Non-pigmented ciliary epithelial cell (primary cell): ENCODE measurements at regions not wholly inside any gene's neighbourhood (a gene's known extent, or its start where the extent isn't known, plus 50 kb on each side); places are given as distances from the start of the nearest gene placed in this dataset.
A peak's percentile ranks its signal among the peaks of the same experiment; 100 is the strongest.

ENCODE experiments used
- DNase-seq: peaks from one replicate; pipeline ENCODE4 v3.0.0-alpha.2; 2010; ENCODE audit warnings: low read depth

DNA sequence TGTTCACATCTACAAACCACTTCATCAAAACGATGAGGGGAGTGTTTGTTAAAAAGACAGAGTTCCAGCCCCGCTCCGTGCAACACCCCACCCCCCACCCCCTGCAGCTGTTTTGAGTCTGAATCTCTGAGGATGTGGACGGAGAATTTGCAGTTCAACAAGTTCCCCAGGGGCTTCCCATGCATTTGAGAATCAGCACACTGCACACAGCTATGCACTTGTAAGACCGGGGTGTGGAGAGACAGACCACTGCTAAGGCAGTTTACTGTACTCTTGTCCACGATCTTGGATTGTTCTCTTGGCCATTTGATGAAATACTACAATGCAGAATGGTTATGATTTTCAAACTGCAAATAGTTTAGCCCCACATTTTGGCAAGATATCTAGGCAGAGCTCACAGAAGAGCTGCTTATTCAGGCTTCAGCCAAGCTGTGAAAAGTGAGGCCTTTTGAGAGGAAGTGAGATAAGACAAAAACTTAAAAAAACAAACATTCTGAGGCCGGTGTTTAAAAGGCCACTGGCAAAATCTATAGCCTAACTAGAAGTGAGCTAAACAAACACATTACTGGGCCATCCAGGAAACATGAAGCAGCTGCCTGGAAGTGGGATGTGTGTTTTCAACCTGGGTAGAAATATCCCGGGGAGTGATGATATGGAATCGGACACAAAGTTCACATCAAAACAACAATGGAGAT is 308.2 kb upstream of the ADAMTS9 start:
- no peak for DNase-seq

DNA sequence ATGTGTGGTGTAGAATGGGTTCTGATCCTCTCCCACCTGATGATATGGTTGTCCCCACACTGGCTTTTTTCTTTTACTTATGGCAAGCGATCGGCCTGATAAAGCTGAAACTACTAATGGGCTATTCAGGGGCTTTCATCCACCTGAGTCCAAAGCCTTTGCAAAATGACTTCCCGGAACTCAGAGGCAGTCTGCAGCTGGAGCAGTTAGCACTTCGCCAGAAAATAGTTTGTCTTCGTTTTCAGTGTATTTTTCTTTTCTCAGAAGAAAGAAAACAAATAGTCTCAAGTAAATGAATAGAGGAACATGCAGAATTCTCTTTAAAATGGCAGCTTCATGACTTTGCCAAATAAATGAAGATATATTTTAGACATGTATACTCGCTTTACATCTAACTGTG is 306.0 kb upstream of the ADAMTS9 start:
- no peak for DNase-seq

DNA sequence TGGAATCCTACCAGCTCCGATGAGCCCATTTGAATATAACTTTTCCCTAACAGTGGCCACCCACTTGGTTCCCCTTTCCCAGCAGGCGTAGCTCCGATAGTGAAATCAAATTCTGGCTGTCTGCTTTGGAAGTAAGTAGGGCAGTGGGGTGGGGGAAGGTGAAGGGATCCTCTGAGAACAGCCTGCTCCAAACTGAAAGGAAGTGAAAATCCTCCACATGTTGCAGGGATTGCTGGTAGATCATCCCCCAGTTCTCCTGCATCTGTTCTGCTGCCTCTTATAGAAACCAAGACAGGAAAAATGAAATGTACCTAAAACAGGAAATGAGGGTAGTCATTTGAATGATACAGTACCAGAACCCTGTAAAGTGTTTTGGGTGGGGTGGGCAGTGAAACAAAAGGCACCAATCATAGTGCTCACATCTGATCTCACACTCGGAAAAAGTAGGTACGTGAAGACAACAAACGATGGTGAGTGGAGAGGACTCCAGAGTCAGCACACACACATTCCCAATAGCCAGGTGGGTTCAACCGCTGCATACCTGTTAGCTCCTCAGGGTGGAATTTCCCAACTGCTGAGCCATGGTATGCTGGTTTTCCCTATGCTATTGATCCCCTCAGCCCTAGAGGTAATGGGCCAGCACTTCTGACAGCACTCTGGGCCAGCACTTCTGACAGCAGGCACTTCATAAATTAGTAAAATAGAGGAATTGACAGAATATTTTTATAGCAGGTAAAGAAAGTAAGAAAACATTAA is 304.9 kb upstream of the ADAMTS9 start:
- DNase-seq = no peak

DNA sequence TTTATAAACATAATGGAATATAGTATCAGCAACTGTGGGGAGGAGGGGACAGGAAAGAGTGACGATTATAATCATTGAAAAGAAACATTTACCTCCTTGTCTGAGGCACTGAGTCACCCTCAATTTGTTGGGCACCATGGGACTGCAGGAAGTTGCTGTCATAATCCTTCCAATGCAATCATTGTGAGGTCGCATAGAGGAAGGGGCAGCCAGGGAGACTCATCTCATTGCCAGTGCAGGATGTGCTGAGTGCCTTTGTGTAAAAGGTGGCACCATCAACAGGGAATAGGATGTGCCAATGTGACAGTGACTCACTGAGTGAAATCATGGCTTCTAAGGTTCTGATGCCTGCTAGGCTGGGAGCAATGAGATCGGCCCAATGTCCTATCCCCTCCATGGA is 300.4 kb upstream of the ADAMTS9 start:
- no peak for DNase-seq

DNA sequence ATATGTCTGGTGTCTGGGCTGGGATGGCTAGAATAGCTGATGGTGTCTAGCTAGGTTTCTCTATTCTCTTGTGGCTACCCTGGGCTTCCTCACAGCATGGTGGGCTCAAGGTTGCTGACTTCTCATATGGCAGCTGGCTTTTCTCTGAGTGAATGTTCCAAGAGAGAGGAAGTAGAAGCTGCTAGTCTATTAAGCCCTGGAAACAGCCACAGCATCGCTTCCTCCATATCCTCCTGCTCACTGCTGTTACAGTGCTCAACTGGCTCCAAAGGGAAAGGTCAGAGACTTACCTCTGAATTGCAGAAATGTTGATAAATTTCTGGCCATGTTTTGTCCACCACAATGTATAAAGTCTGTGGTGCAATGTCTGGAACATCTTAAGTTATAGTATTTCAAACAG is 299.9 kb upstream of the ADAMTS9 start:
- DNase-seq = no peak

DNA sequence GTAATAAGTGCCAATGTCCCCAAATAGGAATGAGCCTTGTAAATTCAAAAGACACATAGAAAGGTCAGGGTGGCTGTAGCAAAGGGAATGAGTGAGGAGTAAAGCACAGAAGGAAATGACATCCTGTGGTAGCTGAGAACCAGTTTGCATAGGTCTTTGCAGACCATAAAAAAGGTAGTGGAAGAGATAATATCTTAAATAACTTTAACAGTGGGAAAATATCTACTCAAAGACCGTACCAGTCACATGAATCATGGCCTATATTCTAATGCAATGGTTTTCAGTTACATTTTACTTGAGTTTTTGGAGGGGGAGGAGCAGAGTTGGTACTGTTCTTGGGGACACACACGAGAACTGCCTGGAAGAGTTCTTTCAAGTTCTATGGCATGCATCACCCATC is 297.3 kb upstream of the ADAMTS9 start:
- no peak for DNase-seq

DNA sequence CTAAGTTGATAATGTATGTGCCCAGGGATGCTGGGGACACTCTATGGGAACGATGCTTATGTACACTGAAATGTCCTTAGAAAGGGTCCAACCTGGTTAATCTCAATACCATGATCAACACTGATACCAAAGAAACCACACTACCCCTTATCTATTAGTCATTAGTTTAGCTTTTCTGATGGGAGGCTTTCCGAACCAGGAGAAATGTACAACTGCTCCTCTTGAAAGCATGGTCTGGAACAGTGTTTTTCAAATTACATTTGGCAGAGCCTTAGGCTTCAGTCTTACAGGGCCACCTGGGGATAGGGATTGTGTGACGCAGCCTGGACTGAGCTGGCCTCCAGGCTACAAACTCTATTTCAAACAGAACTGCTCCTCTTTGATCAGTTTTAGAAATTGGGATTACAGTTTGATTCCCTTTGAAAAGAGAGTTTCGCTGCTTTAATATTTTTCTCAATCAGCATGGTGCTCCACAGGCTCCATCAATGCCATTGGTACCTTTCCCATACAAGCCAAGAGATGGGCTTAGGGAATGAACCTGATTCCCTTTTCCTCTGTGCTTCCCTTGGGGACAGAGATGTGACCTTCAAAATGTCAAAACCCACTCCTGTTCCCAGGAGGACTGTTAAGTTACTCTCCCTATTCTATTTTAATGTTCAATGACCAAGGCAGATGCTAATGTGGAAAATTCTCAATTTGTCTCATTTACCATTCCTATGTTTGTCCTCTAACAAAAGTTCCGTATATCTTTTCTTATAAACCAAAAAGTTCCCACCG is 296.0 kb upstream of the ADAMTS9 start:
- DNase-seq = no peak

DNA sequence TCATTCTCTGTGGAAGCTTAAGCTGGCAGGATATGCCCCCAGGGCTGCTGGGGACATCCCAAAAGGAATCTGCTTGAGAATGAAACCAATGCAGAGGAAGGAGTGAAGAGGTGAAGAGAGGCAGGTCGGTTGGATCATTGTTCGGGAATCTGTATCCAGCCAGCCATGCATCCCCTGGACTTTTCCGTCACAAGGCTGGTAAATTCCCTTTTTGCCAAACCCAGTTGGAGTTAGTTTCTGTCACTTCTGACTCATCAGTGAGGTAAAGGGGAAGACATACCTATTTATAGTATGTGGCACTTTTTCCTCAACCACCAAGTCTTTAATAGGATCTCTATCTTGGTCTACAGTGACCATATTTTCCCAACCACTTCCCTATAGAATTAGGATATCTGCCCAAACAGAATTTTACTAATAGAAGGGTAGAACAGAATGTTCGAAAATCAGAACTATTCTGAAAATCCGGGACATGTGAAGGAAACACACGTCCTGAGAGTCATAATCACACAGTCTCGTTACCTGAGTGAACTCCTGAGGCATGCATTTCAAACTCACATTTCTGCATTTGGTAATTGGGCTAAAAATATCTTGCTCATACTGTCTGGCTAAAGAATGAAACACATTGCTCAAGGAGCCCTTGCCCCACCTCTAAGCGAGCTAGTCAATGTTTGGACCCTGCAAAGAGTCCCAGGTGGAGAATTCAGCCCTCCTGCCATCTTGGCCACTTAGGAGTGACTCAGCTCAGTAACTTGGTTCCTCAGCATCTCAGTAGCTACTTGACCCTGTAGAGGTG is 289.7 kb upstream of the ADAMTS9 start:
- DNase-seq = peak; percentile 54

DNA sequence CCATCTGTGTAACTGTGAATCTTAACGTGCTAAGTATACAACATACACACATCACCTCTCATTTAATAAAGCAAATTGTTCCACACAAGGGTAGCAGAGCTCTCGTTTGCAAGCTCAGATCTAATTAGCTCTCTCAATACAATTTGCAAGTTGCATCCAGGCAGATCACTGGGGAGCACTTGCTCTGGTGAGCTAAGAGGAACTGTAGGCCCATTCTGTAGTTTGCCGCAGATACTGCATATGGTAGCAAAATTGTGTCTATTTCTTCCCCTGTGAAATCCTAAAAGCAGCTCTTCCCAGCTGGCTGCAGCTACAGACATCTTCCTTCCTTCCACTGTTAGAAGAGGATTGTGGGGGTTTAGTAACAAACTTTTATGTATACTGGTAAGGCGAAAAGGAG is 288.7 kb upstream of the ADAMTS9 start:
- DNase-seq = no peak

DNA sequence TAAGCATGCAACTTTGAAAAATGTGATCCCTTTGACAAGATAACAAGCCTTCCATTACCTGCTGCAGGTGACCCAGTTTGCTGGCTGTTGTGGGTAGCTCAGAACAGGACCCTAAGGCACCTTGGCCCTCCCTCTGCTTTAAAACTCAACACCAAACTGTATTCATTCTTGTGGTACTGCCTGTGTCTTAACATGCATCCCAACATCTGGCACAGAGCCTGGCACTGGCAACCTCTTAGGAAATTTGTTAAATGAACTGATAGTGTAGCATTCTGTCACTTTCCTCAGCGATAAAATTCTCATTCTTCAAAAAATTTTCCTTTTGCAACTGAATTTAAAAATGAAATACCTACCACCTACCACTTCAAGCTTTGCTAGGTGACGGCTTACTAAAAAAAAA is 287.3 kb upstream of the ADAMTS9 start:
- no peak for DNase-seq

DNA sequence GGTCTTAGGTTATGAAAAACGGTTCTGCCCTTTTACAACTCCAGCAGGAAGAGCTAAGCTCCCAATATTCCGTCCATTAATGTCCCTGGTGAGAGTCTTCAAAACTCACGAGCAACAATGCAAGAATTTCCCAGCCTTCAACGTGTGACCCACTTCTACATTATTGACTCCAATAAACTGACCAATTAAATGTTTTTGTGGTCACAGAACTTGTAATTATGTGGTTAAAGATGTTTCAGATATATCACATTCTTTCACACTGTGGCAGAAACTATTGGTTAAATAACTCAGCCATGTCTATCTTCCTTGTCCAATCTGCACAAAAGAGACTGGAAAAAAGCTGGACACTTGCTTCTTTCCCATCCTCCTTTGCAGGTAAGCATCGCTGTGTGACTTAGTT is 286.6 kb upstream of the ADAMTS9 start:
- no peak for DNase-seq

DNA sequence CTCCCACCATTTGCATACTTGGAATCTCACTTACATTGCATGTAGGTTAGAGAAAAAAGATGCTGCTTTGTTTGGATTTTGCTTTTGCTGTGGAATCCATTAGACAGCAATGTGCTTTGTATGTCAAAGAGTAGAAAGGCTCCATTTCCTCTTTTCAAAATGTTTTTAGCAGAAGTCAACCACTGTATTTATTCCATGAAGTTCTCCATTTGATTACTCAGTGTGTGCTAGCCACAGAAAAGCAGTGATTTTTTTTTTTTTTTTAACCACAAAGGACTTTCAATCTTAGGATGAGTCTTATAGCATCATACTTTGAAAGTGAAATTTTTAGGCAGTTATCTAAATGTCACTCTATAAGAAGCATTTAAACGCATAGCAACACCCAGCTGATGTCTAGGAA is 285.0 kb upstream of the ADAMTS9 start:
- DNase-seq = no peak

DNA sequence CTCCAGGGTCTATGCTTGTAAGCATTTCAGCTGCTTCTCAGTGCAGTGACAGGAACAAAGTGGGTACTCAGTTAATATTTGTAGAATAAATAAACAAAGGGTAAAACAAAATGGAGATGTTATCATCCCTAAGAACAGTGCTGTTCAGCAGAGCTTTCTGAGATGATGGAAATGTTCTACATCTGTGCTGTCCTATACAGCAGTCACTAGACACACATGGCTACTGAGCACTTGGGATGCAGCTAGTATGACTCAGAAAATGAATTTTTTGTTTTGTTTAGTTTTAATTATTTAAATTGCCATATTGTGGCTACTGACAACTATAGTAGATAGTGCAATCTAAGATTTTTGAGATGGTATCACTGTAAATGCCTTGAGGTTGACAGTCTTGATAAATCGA is 283.8 kb upstream of the ADAMTS9 start:
- no peak for DNase-seq

DNA sequence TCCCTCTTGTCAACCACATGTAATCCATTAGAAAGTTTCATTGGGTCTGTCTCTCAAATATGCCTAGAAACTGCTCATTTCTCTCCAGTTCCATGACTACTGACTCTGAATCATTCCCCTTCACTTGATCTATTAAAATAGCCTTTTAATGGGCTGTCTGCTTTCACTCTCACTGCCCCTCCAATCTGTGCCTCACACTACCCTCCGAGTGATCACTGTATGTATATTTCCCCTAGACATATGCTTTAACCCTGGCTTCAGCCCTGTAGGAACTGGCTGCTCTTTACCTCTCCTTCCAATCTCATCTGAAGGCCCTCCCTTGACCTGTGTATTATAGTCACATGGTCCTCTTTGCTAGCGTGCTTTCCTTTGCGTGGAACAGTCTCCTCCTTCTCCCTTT is 282.8 kb upstream of the ADAMTS9 start:
- DNase-seq = no peak

DNA sequence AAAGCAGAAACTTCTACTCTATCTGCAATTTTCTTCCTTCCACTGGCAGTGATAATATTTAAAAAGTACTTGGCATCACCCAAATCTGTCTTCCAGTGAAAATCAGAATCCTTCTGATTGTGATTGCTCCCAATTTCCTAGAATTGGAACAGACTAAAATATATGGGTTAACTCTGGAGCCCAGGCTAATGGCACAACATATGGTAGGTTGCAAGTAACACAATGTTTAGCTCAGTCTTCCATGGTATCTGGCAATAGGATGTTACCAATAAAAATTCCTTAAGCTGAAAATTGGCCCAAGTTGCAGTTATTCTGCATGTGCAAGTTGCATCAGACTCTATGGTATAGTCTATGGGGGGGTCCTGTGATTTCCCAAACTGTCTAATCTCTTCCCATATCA is 273.5 kb upstream of the ADAMTS9 start:
- DNase-seq = no peak

DNA sequence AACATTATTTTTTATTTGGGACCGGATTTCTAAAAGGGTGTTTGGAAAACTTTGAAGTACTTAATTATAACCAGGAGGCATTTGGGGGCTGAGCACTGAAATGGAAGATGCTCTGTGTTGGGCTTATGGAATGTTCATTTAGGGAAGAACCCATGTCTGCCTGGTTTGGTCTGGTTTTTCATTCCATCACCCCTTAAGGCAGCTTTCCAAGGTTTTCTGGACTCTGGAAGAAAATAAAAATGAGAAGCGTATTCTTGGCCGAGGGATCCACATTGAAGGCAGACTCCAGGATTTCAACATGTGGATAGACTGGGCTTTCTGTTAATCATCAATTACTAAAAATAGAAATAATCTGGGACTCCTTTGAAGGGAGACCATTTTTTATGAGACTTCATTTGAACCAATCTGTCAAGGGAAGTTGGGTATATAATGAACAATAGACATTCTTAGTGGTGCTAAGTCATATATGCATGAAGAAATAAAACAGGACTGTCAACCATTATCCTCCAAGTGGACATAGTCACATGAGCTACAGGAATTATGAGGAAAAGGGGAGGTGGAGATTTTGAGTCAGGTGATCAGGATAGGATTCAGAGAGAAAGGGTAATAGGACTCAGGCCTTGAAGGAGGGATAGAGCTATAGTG is 270.5 kb upstream of the ADAMTS9 start:
- no peak for DNase-seq

DNA sequence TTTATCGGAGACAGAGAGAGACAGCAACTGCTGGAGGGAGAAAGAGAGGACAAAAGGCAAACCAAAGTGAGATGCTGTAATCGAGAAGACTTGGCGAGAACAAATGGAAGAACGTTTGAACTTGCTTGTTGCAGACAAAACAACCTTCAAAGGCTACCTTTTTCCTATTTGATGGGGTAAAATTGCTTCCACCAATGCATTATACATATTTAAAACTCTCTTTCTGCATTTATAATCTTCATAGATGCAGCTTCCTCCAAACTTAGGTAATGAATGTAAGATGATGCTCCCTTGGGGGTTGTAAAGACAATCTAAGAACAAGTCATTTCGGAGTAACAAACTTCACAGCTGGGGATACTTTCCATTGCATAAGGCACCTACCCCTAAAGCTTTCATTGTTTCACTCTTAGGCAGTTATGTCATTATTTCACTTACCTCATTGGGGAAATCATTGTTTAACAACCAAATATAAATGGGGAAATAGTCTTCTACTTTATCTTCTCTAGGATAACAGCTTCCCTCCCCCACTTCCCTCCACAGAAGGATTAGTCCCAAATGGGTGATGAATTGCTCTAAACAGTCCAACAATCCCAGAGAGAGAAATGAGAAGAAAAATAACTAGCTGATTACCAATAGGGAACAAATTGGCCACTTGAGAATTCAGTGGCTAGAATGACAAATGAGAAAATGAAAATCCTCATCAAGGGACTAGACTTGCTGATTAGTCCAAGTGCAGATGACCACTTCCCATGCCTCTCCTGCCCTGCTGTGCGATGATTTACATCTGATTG is 269.8 kb upstream of the ADAMTS9 start:
- no peak for DNase-seq

DNA sequence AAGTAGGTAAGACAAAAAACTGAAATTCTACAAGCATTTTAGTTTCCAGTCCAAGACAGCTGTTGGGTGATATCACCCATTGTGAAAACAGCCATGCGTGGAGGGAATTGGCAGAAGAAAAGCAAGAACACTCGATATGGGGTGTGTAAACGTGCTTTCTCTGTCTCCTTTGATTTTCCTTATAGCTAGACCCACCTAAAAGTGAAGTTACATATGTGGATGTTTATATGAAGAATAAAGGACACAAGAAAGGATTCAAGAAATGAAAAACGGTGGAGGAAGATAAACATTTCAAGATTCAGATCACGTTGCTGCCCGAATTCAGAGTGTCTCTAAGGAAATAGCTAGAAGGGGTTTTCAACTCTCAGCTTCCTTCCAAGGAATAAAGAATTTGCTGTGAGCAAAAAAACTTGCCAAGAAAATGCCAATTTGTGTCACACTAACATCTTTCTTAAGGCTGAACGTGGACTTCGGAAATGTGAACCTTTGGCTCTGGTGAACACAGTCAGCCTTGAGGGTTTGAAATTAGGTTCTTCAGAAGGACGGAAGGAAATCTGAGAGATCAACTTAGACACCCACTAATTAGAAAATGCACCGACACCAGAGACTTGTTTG is 269.0 kb upstream of the ADAMTS9 start:
- no peak for DNase-seq

DNA sequence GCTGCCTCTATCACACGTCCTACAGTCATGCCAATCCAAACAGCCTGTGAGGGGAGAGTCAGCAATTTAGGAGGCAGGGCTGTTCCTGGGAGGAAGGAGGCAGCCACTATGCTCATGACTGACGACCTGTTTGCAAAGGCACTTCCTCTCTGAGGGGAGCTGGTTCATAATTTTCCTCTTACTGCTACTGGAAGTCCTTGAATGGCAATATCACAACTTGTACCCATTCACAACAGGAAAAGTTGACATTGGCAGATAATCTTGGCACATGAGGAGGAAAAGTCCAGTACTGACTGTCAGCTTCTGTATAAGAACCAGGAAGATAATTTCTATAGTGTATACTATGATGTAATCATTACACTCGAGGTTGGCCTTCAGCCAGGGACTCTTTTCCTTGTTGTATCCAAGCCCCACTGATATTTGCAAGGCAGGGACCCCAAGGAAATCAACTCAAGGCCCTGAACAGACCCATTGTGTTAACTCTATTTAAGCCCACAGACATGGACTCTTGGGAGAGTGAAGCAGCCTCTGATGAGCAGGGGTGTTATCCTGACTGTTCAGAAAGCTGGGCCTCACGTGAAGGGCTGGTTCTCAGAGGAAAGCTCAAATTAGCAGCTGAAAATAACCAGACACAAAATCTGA is 267.3 kb upstream of the ADAMTS9 start:
- DNase-seq = no peak

DNA sequence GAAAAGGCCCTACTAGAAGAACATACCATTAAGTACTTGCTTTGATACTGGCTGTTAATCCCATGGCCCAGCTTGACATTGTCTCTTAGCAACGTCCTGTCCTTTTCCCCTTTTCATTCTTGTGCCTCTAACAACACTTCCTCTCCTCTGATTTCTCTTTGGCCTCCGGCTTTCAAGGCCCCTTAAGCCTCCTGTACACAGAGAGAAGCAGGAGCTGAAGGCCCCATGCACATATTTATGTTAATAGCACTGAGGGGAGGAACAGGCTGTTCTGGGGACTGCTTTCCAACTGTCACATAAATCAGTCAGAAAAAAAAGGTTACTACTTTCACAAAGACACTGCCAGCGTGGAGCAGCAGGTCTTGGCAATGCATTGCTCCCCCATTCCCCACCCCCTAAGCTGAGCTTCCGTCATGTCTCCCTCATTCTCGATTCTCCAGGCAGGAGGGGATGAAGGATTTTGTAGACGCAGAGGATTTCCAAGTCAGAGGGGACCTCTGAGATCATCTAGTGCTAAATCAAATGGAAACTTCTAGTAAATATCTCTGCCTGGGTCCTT is 257.4 kb upstream of the ADAMTS9 start:
- no peak for DNase-seq
